ENCODE measurements at regions not wholly inside any gene's neighbourhood (a gene's known extent, or its start where the extent isn't known, plus 50 kb on each side); places are given as distances from the start of the nearest gene placed in this dataset.

GRCh38 chr2:18924386-18924785 is 335.0 kb upstream of the NT5C1B start:
- DNase-seq = no peak

GRCh38 chr2:18922276-18922675 is 332.9 kb upstream of the NT5C1B start:
- DNase-seq = no peak

- no peak for DNase-seq
Measured at GRCh38 chr2:18918280-18918679, 328.9 kb upstream of the NT5C1B start.

- no peak for DNase-seq
Measured at GRCh38 chr2:18915227-18915626, 325.9 kb upstream of the NT5C1B start.

- DNase-seq = no peak
Measured at GRCh38 chr2:18913512-18913911, 324.1 kb upstream of the NT5C1B start.

GRCh38 chr2:18912225-18912888 is 323.0 kb upstream of the NT5C1B start:
- no peak for DNase-seq

- DNase-seq = no peak
Measured at GRCh38 chr2:18911416-18911815, 322.0 kb upstream of the NT5C1B start.

- DNase-seq = no peak
Measured at GRCh38 chr2:18910843-18911242, 321.5 kb upstream of the NT5C1B start.

GRCh38 chr2:18907937-18908336 is 318.6 kb upstream of the NT5C1B start:
- DNase-seq = no peak

GRCh38 chr2:18907508-18907907 is 318.1 kb upstream of the NT5C1B start:
- no peak for DNase-seq

- no peak for DNase-seq
Measured at GRCh38 chr2:18903750-18904149, 314.4 kb upstream of the NT5C1B start.

- no peak for DNase-seq
Measured at GRCh38 chr2:18901242-18901641, 311.9 kb upstream of the NT5C1B start.

GRCh38 chr2:18900691-18901141 is 311.3 kb upstream of the NT5C1B start:
- no peak for DNase-seq

GRCh38 chr2:18899725-18900124 is 310.4 kb upstream of the NT5C1B start:
- no peak for DNase-seq

- DNase-seq = no peak
Measured at GRCh38 chr2:18898271-18898670, 308.9 kb upstream of the NT5C1B start.

- no peak for DNase-seq
Measured at GRCh38 chr2:18896125-18896764, 306.9 kb upstream of the NT5C1B start.

- no peak for DNase-seq
Measured at GRCh38 chr2:18891600-18892345, 302.4 kb upstream of the NT5C1B start.

GRCh38 chr2:18889565-18890332 is 300.4 kb upstream of the NT5C1B start:
- DNase-seq = no peak

GRCh38 chr2:18885457-18885856 is 296.1 kb upstream of the NT5C1B start:
- DNase-seq = no peak

GRCh38 chr2:18883616-18884456 is 294.5 kb upstream of the NT5C1B start:
- no peak for DNase-seq

GRCh38 chr2:18871430-18871829 is 282.1 kb upstream of the NT5C1B start:
- DNase-seq = no peak

- DNase-seq = no peak
Measured at GRCh38 chr2:18870307-18870706, 280.9 kb upstream of the NT5C1B start.

Data from NCI-H1092 treated with DMSO at 0.1 percent for 48 hours (cell line).